H1 (cell line): ENCODE measurements at regions not wholly inside any gene's neighbourhood (a gene's known extent, or its start where the extent isn't known, plus 50 kb on each side); places are given as distances from the start of the nearest gene placed in this dataset.

Experiments
- CTCF ChIA-PET: fragments of 300-600 bp; sonication (Branson Sonifier 250); formaldehyde crosslinking; loops from one replicate; lab custom pipeline; 2021; ENCODE audit not compliant: partially characterized antibody; lab: Charles Lee
- POLR2A ChIA-PET: fragments of 300-600 bp; sonication (Branson Sonifier 250); formaldehyde crosslinking; loops from one replicate; lab custom pipeline; 2021; ENCODE audit warnings: inconsistent platforms; ENCODE audit not compliant: partially characterized antibody; lab: Charles Lee
- DNase-seq, 2 experiments: peaks; one replicate each; pipeline versions ENCODE4 v3.0.0 to v3.0.0-alpha.2; 2010 to 2022; ENCODE audit warnings: low spot score in 2 of 2, low read depth in 1 of 2, mixed read lengths in 1 of 2
- FAIRE-seq: peaks from 2 replicates; lab custom pipeline; 2011; peaks lifted over from hg19 to GRCh38; lab: Jason Lieb, UNC
- H2AFZ ChIP-seq: 2 replicates; pipeline ENCODE4 v1.8.1; 2012; ENCODE audit warnings: low read length, inconsistent platforms
- H2AK5ac ChIP-seq: 2 replicates; pipeline ENCODE4 v1.6.1; 2013; ENCODE audit warnings: low read depth, low read length
- H2BK120ac ChIP-seq: replicated peaks from 2 replicates; pipeline ENCODE3; 2013; ENCODE audit warnings: low read depth, low read length, inconsistent platforms
- H2BK12ac ChIP-seq: 2 replicates; pipeline ENCODE4 v1.6.1; 2013; ENCODE audit warnings: low read depth, low read length
- H2BK15ac ChIP-seq: 2 replicates; pipeline ENCODE4 v1.6.1; 2013; ENCODE audit warnings: low read length
- H2BK20ac ChIP-seq: 2 replicates; pipeline ENCODE4 v1.6.1; 2013; ENCODE audit warnings: low read length
- H2BK5ac ChIP-seq: 2 replicates; pipeline ENCODE4 v1.6.1; 2013; ENCODE audit warnings: low read depth, low read length
- H3K14ac ChIP-seq: 2 replicates; pipeline ENCODE4 v1.6.1; 2013; ENCODE audit warnings: inconsistent platforms; ENCODE audit not compliant: insufficient read length
- H3K18ac ChIP-seq: 2 replicates; pipeline ENCODE4 v1.6.1; 2013; ENCODE audit warnings: low read length; ENCODE audit errors: extremely low read depth
- H3K23ac ChIP-seq: 2 replicates; pipeline ENCODE4 v1.6.1; 2013; ENCODE audit warnings: inconsistent platforms; ENCODE audit not compliant: insufficient read length
- H3K23me2 ChIP-seq: 2 replicates; pipeline ENCODE4 v1.6.1; 2013; ENCODE audit warnings: low read depth, low read length
- H3K27ac ChIP-seq: 2 replicates; pipeline ENCODE4 v1.6.1; 2011; ENCODE audit warnings: low read depth, low read length, inconsistent platforms
- H3K27me3 ChIP-seq, 4 experiments: replicated peaks in 1 of 4; 1 replicate in 1 of 4; 2 replicates in 3 of 4; pipeline versions ENCODE4 v1.6.1 to v1.8.1; 2011 to 2013; ENCODE audit warnings: low read length in 3 of 4, mild to moderate bottlenecking in 3 of 4, inconsistent platforms in 2 of 4, mixed read lengths in 2 of 4, moderate library complexity in 1 of 4; ENCODE audit not compliant: control insufficient read depth in 3 of 4, insufficient read depth in 3 of 4; ENCODE audit errors: extremely low read depth in 1 of 4
- H3K36me3 ChIP-seq, 4 experiments: 2 replicates each; pipeline versions ENCODE4 v1.6.1 to v1.8.1; 2011 to 2013; ENCODE audit warnings: mild to moderate bottlenecking in 4 of 4, low read length in 3 of 4, moderate library complexity in 2 of 4, control low read depth in 1 of 4, inconsistent platforms in 1 of 4; ENCODE audit not compliant: insufficient read depth in 4 of 4, control insufficient read depth in 2 of 4
- H3K4ac ChIP-seq: replicated peaks from 2 replicates; pipeline ENCODE3; 2013; ENCODE audit warnings: low read length, low read depth, mixed read lengths, inconsistent platforms; ENCODE audit not compliant: insufficient read length
- H3K4me1 ChIP-seq, 4 experiments: replicated peaks in 1 of 4; 1 replicate in 1 of 4; 2 replicates in 3 of 4; pipeline versions ENCODE4 v1.6.1 to v1.8.1; 2011 to 2013; ENCODE audit warnings: low read length in 3 of 4, inconsistent platforms in 2 of 4, mixed read lengths in 1 of 4; ENCODE audit not compliant: insufficient read depth in 4 of 4, control insufficient read depth in 3 of 4
- H3K4me2 ChIP-seq, 2 experiments: 2 replicates each; pipeline versions ENCODE4 v1.6.1 to v1.8.1; 2011 to 2013; ENCODE audit warnings: low read depth in 2 of 2, low read length in 2 of 2, control low read depth in 1 of 2, inconsistent platforms in 1 of 2, mild to moderate bottlenecking in 1 of 2; ENCODE audit not compliant: insufficient read depth in 1 of 2
- H3K4me3 ChIP-seq, 4 experiments: fragments of 200-600, 300-600 bp in 1 of 4; sonication (generic), shearing (Covaris generic), sonication (Bioruptor Twin) in 1 of 4; 2 replicates each; pipeline versions ENCODE4 v1.5.1 to v1.8.1; 2011 to 2016; ENCODE audit warnings: low read length in 4 of 4, low read depth in 3 of 4, control low read depth in 2 of 4, inconsistent platforms in 2 of 4, mild to moderate bottlenecking in 2 of 4, mixed read lengths in 1 of 4, moderate library complexity in 1 of 4; ENCODE audit not compliant: insufficient read depth in 2 of 4; ENCODE audit errors: extremely low read depth in 1 of 4
- H3K56ac ChIP-seq: replicated peaks from 2 replicates; pipeline ENCODE3; 2013; ENCODE audit warnings: low read depth, mild to moderate bottlenecking, mixed read lengths, low read length, inconsistent platforms; ENCODE audit not compliant: insufficient read length
- H3K79me1 ChIP-seq: 2 replicates; pipeline ENCODE4 v1.6.1; 2013; ENCODE audit warnings: low read depth, low read length, control low read depth
- H3K79me2 ChIP-seq, 2 experiments: 2 replicates each; pipeline versions ENCODE4 v1.6.1 to v1.8.1; 2012 to 2013; ENCODE audit warnings: low read length in 2 of 2, mild to moderate bottlenecking in 2 of 2, inconsistent platforms in 1 of 2; ENCODE audit not compliant: insufficient read depth in 2 of 2, control insufficient read depth in 1 of 2
- H3K9ac ChIP-seq, 4 experiments: replicated peaks in 1 of 4; 1 replicate in 1 of 4; 2 replicates in 3 of 4; pipeline versions ENCODE4 v1.6.1 to v1.8.1; 2011 to 2013; ENCODE audit warnings: low read depth in 3 of 4, low read length in 3 of 4, control low read depth in 2 of 4, mild to moderate bottlenecking in 2 of 4, moderate library complexity in 2 of 4, inconsistent platforms in 1 of 4; ENCODE audit errors: extremely low read depth in 1 of 4
- H3K9me3 ChIP-seq, 2 experiments: 2 replicates each; pipeline versions ENCODE4 v1.6.1 to v1.8.1; 2012 to 2013; ENCODE audit warnings: mild to moderate bottlenecking in 2 of 2, moderate library complexity in 2 of 2, control low read depth in 1 of 2, inconsistent platforms in 1 of 2, low read depth in 1 of 2, low read length in 1 of 2, mixed read lengths in 1 of 2; ENCODE audit not compliant: insufficient read depth in 2 of 2
- H4K20me1 ChIP-seq, 2 experiments: replicated peaks in 1 of 2; 2 replicates each; pipeline versions ENCODE3 to v1.8.1; 2011 to 2013; ENCODE audit warnings: inconsistent platforms in 2 of 2, low read length in 2 of 2, mild to moderate bottlenecking in 1 of 2; ENCODE audit not compliant: insufficient read depth in 2 of 2, control insufficient read depth in 1 of 2
- H4K5ac ChIP-seq: 2 replicates; pipeline ENCODE4 v1.6.1; 2013; ENCODE audit warnings: low read length, low read depth, mixed read lengths, inconsistent platforms; ENCODE audit not compliant: insufficient read length
- H4K8ac ChIP-seq: 2 replicates; pipeline ENCODE4 v1.8.0; 2013; ENCODE audit warnings: mild to moderate bottlenecking, moderate library complexity, low read length, inconsistent platforms; ENCODE audit not compliant: insufficient read depth; ENCODE audit errors: extremely low read depth
- H4K91ac ChIP-seq: replicated peaks from 2 replicates; pipeline ENCODE3; 2013; ENCODE audit warnings: low read length, mixed read lengths, inconsistent platforms; ENCODE audit not compliant: insufficient read length
- BACH1 ChIP-seq: IDR thresholded peaks from 2 replicates; pipeline ENCODE4 v1.6.1; 2012; ENCODE audit warnings: low read length, improper control_type of control experiment
- CBX5 ChIP-seq: fragments of 300-800, 300-1000 bp; sonication (generic); IDR thresholded peaks from 2 replicates; pipeline ENCODE4 v1.7.1; 2016; ENCODE audit warnings: antibody characterized with exemption, low read length, low read depth
- EZH2 ChIP-seq: fragments of 200-600 bp; sonication (generic); IDR thresholded peaks from 2 replicates; pipeline ENCODE4 v1.7.1; 2012; ENCODE audit warnings: low read depth, mild to moderate bottlenecking, moderate library complexity, low read length, inconsistent platforms; ENCODE audit not compliant: severe bottlenecking
- NANOG ChIP-seq: IDR thresholded peaks from 2 replicates; pipeline ENCODE4 v1.6.1; 2011; ENCODE audit warnings: low read length, low read depth, mild to moderate bottlenecking, inconsistent platforms; ENCODE audit not compliant: insufficient read depth, poor library complexity, severe bottlenecking
- SAP30 ChIP-seq: fragments of 300-600 bp; sonication (generic); IDR thresholded peaks from 2 replicates; pipeline ENCODE4 v1.7.1; 2012; ENCODE audit warnings: low read length, moderate library complexity, mild to moderate bottlenecking, inconsistent platforms; ENCODE audit not compliant: insufficient read depth, insufficient replicate concordance
- SUZ12 ChIP-seq: fragments of 200-600 bp; sonication (generic); IDR thresholded peaks from 2 replicates; pipeline ENCODE4 v1.6.1; 2012; ENCODE audit warnings: mild to moderate bottlenecking, inconsistent platforms, low read length, moderate library complexity, mixed read lengths
- TAF7 ChIP-seq: optimal IDR thresholded peaks from 2 replicates; pipeline ENCODE3; 2011; ENCODE audit warnings: low read depth, mild to moderate bottlenecking, inconsistent platforms, low read length, moderate library complexity, borderline replicate concordance
- TCF12 ChIP-seq: IDR thresholded peaks from 2 replicates; pipeline ENCODE4 v1.6.1; 2011; ENCODE audit warnings: low read depth, mild to moderate bottlenecking, low read length
- YY1 ChIP-seq: IDR thresholded peaks from 2 replicates; pipeline ENCODE4 v1.6.1; 2011; ENCODE audit warnings: low read depth, mild to moderate bottlenecking, low read length
- WGBS, 2 experiments: shearing (Covaris generic) in 1 of 2; methylation state at CpG; one replicate each; pipeline versions ENCODE4 v1.1.6 to v1.1.7; 2013 to 2015; ENCODE audit warnings: low lambda C conversion rate in 2 of 2, mixed read lengths in 2 of 2, inconsistent platforms in 1 of 2, low coverage in 1 of 2, missing lambda C conversion rate in 1 of 2; ENCODE audit not compliant: insufficient replicate concordance in 2 of 2, insufficient coverage in 1 of 2, insufficient read length in 1 of 2; ENCODE audit errors: extremely low coverage in 1 of 2, missing lambda C conversion rate in 1 of 2; 5-methylcytosine and 5-hydroxymethylcytosine counted together
- TF ChIP-seq, protein P1 (sequence below): IDR thresholded peaks from 2 replicates; pipeline ENCODE4 v1.6.1; 2012; ENCODE audit warnings: low read length, inconsistent platforms

DNA sequence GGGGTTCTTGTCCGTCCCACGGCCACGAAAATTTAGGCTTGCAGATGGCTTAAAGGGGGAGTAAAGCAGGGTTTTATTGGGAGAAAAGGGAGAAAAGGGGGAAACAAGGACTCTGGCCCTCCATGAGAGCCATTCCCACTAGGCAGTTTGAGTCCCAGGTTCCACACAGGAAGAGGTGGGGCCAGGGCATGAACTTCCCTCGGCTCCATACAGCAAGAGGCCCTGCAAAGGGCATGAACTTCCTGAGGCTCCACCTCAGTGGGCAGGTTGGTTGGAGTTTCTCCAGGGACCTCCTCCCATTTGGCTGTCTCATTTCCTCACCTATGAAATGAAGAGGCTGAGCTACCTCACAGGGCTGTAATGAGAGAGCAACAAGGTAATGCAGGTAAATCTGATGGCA is 229.7 kb downstream of the MAT2B start:
- H3K4me3 ChIP-seq, result no peak overlapping the region
- H3K23ac ChIP-seq, result no peak overlapping the region
- H3K4me1 ChIP-seq, result peaks cover 0 to 4% (median 0%) of the 10 kb centered on the region in 4 experiments; a peak in 1 of 7 replicates
- FAIRE-seq (no peak), DNase-seq (no peak)
- H3K36me3 ChIP-seq, result no peaks in the 10 kb centered on the region
- no peak overlapping the region for H3K27ac ChIP-seq
- H3K9me3 ChIP-seq, result no peaks in the 10 kb centered on the region
- CTCF ChIA-PET, result no interaction called here
- H3K79me1 ChIP-seq, result no peaks in the 10 kb centered on the region
- no peak overlapping the region for H2BK20ac ChIP-seq
- peak overlapping the region; percentile 74; the same call in 1 of the 2 replicates for H2AFZ ChIP-seq
- POLR2A ChIA-PET, result no interaction called here
- H3K18ac ChIP-seq, result 0 out of 2 replicates have a peak overlapping the region, but pooled peaks have one; percentile 21
- WGBS, 2 experiments, result 94% methylated on average over 4 of the region's 4 CpGs; no CpG with 5 or more reads in 1 of the 2 experiments
- no peak overlapping the region for H2BK12ac ChIP-seq
- no peak overlapping the region for H3K14ac ChIP-seq
- H4K8ac ChIP-seq, result no peak overlapping the region
- H2BK5ac ChIP-seq, result no peak overlapping the region
- no peaks in the 10 kb centered on the region for H3K27me3 ChIP-seq
- no peak overlapping the region for H3K4ac ChIP-seq
- no peaks in the 10 kb centered on the region for H3K23me2 ChIP-seq
- no peak overlapping the region for H2BK120ac ChIP-seq
- no peaks in the 10 kb centered on the region for H3K79me2 ChIP-seq
- no peak overlapping the region for H4K5ac ChIP-seq
- H2BK15ac ChIP-seq, result no peak overlapping the region
- H4K91ac ChIP-seq, result no peak overlapping the region
- H2AK5ac ChIP-seq, result no peak overlapping the region
- no peaks in the 10 kb centered on the region for H4K20me1 ChIP-seq
- no peak overlapping the region for H3K4me2 ChIP-seq
- no peak overlapping the region for H3K9ac ChIP-seq
- H3K56ac ChIP-seq, result no peak overlapping the region
- no peak for TF ChIP-seq BACH1
- TF ChIP-seq NANOG, result no peak
- TF ChIP-seq, protein P1, sequence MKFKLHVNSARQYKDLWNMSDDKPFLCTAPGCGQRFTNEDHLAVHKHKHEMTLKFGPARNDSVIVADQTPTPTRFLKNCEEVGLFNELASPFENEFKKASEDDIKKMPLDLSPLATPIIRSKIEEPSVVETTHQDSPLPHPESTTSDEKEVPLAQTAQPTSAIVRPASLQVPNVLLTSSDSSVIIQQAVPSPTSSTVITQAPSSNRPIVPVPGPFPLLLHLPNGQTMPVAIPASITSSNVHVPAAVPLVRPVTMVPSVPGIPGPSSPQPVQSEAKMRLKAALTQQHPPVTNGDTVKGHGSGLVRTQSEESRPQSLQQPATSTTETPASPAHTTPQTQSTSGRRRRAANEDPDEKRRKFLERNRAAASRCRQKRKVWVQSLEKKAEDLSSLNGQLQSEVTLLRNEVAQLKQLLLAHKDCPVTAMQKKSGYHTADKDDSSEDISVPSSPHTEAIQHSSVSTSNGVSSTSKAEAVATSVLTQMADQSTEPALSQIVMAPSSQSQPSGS, result no peak
- TF ChIP-seq EZH2, result no peak
- no peak for TF ChIP-seq TCF12
- no peak for TF ChIP-seq YY1
- TF ChIP-seq TAF7, result no peak
- no peak for TF ChIP-seq SAP30
- no peak for TF ChIP-seq CBX5
- TF ChIP-seq SUZ12, result no peak
